K562 (cell line): ENCODE measurements at regions not wholly inside any gene's neighbourhood (a gene's known extent, or its start where the extent isn't known, plus 50 kb on each side); places are given as distances from the start of the nearest gene placed in this dataset.

Experiments used
- ATAC-seq: fragments of 200-7000 bp; cut with Tn5 transposase; 3 replicates; pipeline ENCODE4 v1.9.1; 2020; ENCODE audit warnings: moderate library complexity
- BruUV-seq: library from RNA; stranded (reverse); fragments of 400-500 nt; replicated peaks from 2 replicates; lab custom pipeline; 2021; lab: Mats Ljungman, UMichigan
- CTCF ChIA-PET: fragments of 300-600 bp; formaldehyde crosslinking; extraction: SDS; loops from one replicate; lab custom pipeline; 2021; ENCODE audit warnings: low intra/inter-chr PET ratio; lab: Yijun Ruan, JAX
- POLR2A ChIA-PET: fragments of 300-600, 350-650 bp; sonication (Branson Sonifier 250); formaldehyde crosslinking; extraction: SDS; loops from one replicate; lab custom pipeline; 2021; ENCODE audit warnings: antibody characterized with exemption, inconsistent platforms; lab: Yijun Ruan, JAX
- DNase-seq, 4 experiments: peaks; one replicate each; pipeline versions ENCODE4 v3.0.0 to v3.0.0-alpha.2; 2011 to 2018; ENCODE audit warnings: low spot score in 3 of 4, mixed read lengths in 3 of 4; ENCODE audit errors: extremely low read depth in 1 of 4
- FAIRE-seq: peaks from 2 replicates; lab custom pipeline; 2011; peaks lifted over from hg19 to GRCh38; lab: Jason Lieb, UNC
- H2AFZ ChIP-seq: 2 replicates; pipeline ENCODE4 v1.6.0; 2011; ENCODE audit warnings: low read depth, low read length, control low read depth, inconsistent platforms
- H3K27ac ChIP-seq: fragments of 200-600 bp; 3 replicates; pipeline ENCODE4 v1.8.0; 2011; ENCODE audit warnings: low read depth, mild to moderate bottlenecking, control low read depth, inconsistent platforms, low read length, moderate library complexity, mixed read lengths; ENCODE audit errors: extremely low read depth
- H3K27me3 ChIP-seq, 2 experiments: fragments of 300-600 bp in 1 of 2; 2 replicates in 1 of 2; 3 replicates in 1 of 2; pipeline versions ENCODE4 v1.6.0 to v1.8.0; 2011; ENCODE audit warnings: inconsistent platforms in 2 of 2, low read length in 2 of 2, mild to moderate bottlenecking in 1 of 2, mixed read lengths in 1 of 2, moderate library complexity in 1 of 2; ENCODE audit not compliant: control insufficient read depth in 2 of 2, insufficient read depth in 2 of 2
- H3K36me3 ChIP-seq: fragments of 300-600 bp; 3 replicates; pipeline ENCODE4 v1.8.0; 2011; ENCODE audit warnings: mild to moderate bottlenecking, low read length, inconsistent platforms; ENCODE audit not compliant: control insufficient read depth, insufficient read depth
- H3K4me1 ChIP-seq, 2 experiments: fragments of 200-600 bp in 1 of 2; replicated peaks in 1 of 2; 2 replicates in 1 of 2; 3 replicates in 1 of 2; pipeline versions ENCODE4 v1.5.1 to v1.8.0; 2011; ENCODE audit warnings: inconsistent platforms in 2 of 2, low read length in 2 of 2, mild to moderate bottlenecking in 1 of 2, mixed read lengths in 1 of 2, moderate library complexity in 1 of 2; ENCODE audit not compliant: control insufficient read depth in 2 of 2, insufficient read depth in 2 of 2
- H3K4me2 ChIP-seq: 2 replicates; pipeline ENCODE4 v1.6.1; 2011; ENCODE audit warnings: low read length, control low read depth, inconsistent platforms, mixed read lengths; ENCODE audit not compliant: insufficient read depth
- H3K4me3 ChIP-seq: fragments of 200-600 bp; sonication (generic), shearing (Covaris generic); 2 replicates; pipeline ENCODE4 v1.5.1; 2016; ENCODE audit warnings: control low read depth, inconsistent platforms
- H3K79me2 ChIP-seq: fragments of 200-600 bp; 3 replicates; pipeline ENCODE4 v1.8.0; 2011; ENCODE audit warnings: low read length, inconsistent platforms; ENCODE audit not compliant: control insufficient read depth, insufficient read depth
- H3K9ac ChIP-seq, 2 experiments: 2 replicates each; pipeline versions ENCODE4 v1.6.0 to v1.6.1; 2011; ENCODE audit warnings: low read depth in 2 of 2, low read length in 2 of 2, control low read depth in 1 of 2, inconsistent platforms in 1 of 2, mild to moderate bottlenecking in 1 of 2, mixed read lengths in 1 of 2; ENCODE audit not compliant: insufficient read depth in 1 of 2
- H3K9me1 ChIP-seq: one replicate; pipeline ENCODE4 v1.6.0; 2011; ENCODE audit warnings: inconsistent platforms, mild to moderate bottlenecking, low read length, moderate library complexity; ENCODE audit not compliant: control insufficient read depth, insufficient read depth
- H3K9me3 ChIP-seq: replicated peaks from 2 replicates; pipeline ENCODE4 v1.5.1; 2011; ENCODE audit warnings: low read depth, low read length, inconsistent platforms; ENCODE audit not compliant: control insufficient read depth, insufficient read depth
- H4K20me1 ChIP-seq: replicated peaks from 2 replicates; pipeline ENCODE4 v1.6.1; 2011; ENCODE audit warnings: low read length, inconsistent platforms, mixed read lengths; ENCODE audit not compliant: control insufficient read depth, insufficient read depth
- BACH1 ChIP-seq: fragments of 200-800 bp; sonication (Bioruptor generic); IDR thresholded peaks from 2 replicates; pipeline ENCODE4 v1.6.1; 2016; ENCODE audit warnings: missing genetic modification characterization, missing compliant biosample characterization
- BHLHE40 ChIP-seq: IDR thresholded peaks from 2 replicates; pipeline ENCODE4 v1.6.1; 2011; ENCODE audit warnings: low read length, improper control_type of control experiment
- BRD4 ChIP-seq: fragments of 200-600 bp; sonication (generic); IDR thresholded peaks from 2 replicates; pipeline ENCODE4 v1.6.1; 2017; ENCODE audit warnings: inconsistent platforms
- CC2D1A ChIP-seq: fragments of 450-650 bp; IDR thresholded peaks from 2 replicates; pipeline ENCODE4 v1.6.1; 2017; ENCODE audit warnings: mild to moderate bottlenecking
- E2F3 ChIP-seq: fragments of 250-450 bp; sonication (Bioruptor Pico); IDR thresholded peaks from 2 replicates; pipeline ENCODE4 v1.4.0; 2020; ENCODE audit warnings: mild to moderate bottlenecking
- NFXL1 ChIP-seq: fragments of 450-650 bp; formaldehyde crosslinking; IDR thresholded peaks from 2 replicates; pipeline ENCODE4 v1.4.0; 2021; ENCODE audit warnings: mild to moderate bottlenecking
- NR3C1 ChIP-seq: sonication (generic); formaldehyde crosslinking; IDR thresholded peaks from 2 replicates; pipeline ENCODE4 v1.8.1; 2022; ENCODE audit warnings: missing genetic modification reagents
- PREB ChIP-seq: sonication (generic); formaldehyde crosslinking; IDR thresholded peaks from 2 replicates; pipeline ENCODE4 v1.8.1; 2023; ENCODE audit warnings: mild to moderate bottlenecking, missing genetic modification reagents
- RNF2 ChIP-seq: sonication (generic); IDR thresholded peaks from 2 replicates; pipeline ENCODE4 v1.6.1; 2016
- TAL1 ChIP-seq: fragments of 450-650 bp; IDR thresholded peaks from 2 replicates; pipeline ENCODE4 v1.6.1; 2016; ENCODE audit warnings: mild to moderate bottlenecking
- TBL1XR1 ChIP-seq, 2 experiments: IDR thresholded peaks; 2 replicates each; pipeline ENCODE4 v1.6.1; 2012; ENCODE audit warnings: improper control_type of control experiment in 2 of 2, low read length in 2 of 2, mild to moderate bottlenecking in 1 of 2
- ZC3H11A ChIP-seq: IDR thresholded peaks from 2 replicates; pipeline ENCODE4 v1.6.1; 2012; ENCODE audit warnings: low read depth, low read length, improper control_type of control experiment
- ZNF146 ChIP-seq: IDR thresholded peaks from one replicate; pipeline ENCODE4 v1.6.1; 2018; ENCODE audit warnings: missing compliant biosample characterization; ENCODE audit not compliant: unreplicated experiment
- ZNF175 ChIP-seq: fragments of 200-800 bp; sonication (Bioruptor generic); IDR thresholded peaks from 2 replicates; pipeline ENCODE4 v1.6.1; 2016; ENCODE audit warnings: low read depth, mild to moderate bottlenecking, missing genetic modification characterization, missing compliant biosample characterization
- ZNF408 ChIP-seq: fragments of 250-450 bp; sonication (Bioruptor Pico); IDR thresholded peaks from 2 replicates; pipeline ENCODE4 v1.4.0; 2020; ENCODE audit warnings: low read depth, mild to moderate bottlenecking, moderate library complexity
- ZSCAN29 ChIP-seq: fragments of 450-650 bp; IDR thresholded peaks from 2 replicates; pipeline ENCODE4 v1.6.1; 2017
- WGBS: fragments of 100-300 bp; shearing (Covaris generic); methylation state at CpG from one replicate; pipeline ENCODE4 v1.1.6; 2016; ENCODE audit warnings: low coverage, mixed read lengths; ENCODE audit not compliant: insufficient coverage; ENCODE audit errors: missing lambda C conversion rate; 5-methylcytosine and 5-hydroxymethylcytosine counted together
- in situ Hi-C: fragments of 300-500 bp; cut with MboI; formaldehyde crosslinking; loops from 4 replicates; pipeline ENCODE4 v1.15.0; 2018; ENCODE audit warnings: inconsistent platforms, mixed read lengths
- intact Hi-C: fragments of 100-400 bp; cut with micrococcal nuclease; formaldehyde crosslinking; loops from 2 replicates; pipeline ENCODE4 v1.14.2; 2022
- TF ChIP-seq, protein P1 (sequence below): sonication (generic); formaldehyde crosslinking; IDR thresholded peaks from 2 replicates; pipeline ENCODE4 v1.8.1; 2023; ENCODE audit warnings: mild to moderate bottlenecking, missing genetic modification reagents
- TF ChIP-seq, protein P2 (sequence below): fragments of 450-650 bp; IDR thresholded peaks from 2 replicates; pipeline ENCODE4 v1.6.1; 2016; ENCODE audit warnings: borderline replicate concordance
- TF ChIP-seq, protein P3 (sequence below), 2 experiments: fragments of 450-650 bp in 1 of 2; sonication (generic) in 1 of 2; formaldehyde crosslinking; conservative IDR thresholded peaks; 2 replicates each; pipeline versions ENCODE4 v1.4.0 to v1.8.1; 2020 to 2022; ENCODE audit warnings: mild to moderate bottlenecking in 1 of 2, missing genetic modification reagents in 1 of 2

DNA sequence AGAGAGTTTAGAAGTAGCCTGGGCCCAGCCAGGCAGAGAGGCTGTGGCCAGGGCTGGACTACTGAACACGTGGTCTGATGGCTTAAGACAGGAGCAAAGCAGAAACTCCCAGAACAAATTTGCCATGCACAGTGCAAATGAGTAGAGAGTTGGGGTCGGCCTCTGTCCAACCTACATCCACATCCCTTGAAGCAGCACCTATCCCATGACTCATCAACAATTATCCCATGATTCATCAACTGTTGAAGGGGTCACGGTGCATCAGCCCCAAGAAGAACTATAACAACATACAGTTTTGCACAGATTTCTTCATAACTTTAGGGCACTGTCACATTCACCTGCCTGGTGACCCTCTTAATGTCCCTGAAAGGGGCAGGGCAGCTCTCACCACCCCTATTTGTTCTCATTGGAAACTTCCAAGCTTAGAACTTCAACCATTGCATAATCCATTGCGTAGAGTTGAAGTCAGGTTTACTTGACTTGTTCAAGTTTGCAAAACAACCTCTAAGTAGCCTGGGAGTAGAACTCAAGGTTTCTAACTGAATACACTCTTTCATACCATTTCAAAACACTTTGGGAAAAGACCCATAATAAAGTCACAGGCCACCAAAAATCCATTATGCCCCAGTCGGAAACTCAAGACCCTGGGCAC, 235.2 kb upstream of the CDH5 start:
- intact Hi-C loops = no loop called here
- WGBS = 0% methylated on average over 5 of the region's 5 CpGs
- TF ChIP-seq ZNF146 (CRISPR knock-in tag) (no peak), ZNF408 (no peak), ZC3H11A (no peak), E2F3 (CRISPR knock-in tag) (no peak), BACH1 (tag) (no peak), BRD4 (no peak), ZNF175 (CRISPR knock-in tag) (no peak), TBL1XR1 (IDR thresholded peaks at IDR 0.05; ENCODE audit: low read length in 2 of 2) (no peak), PREB (CRISPR knock-in tag) (no peak), TAL1 (no peak), NR3C1 (CRISPR knock-in tag) (no peak), RNF2 (no peak), ZSCAN29 (no peak), BHLHE40 (no peak), CC2D1A (no peak), NFXL1 (CRISPR knock-in tag) (no peak)
- TF ChIP-seq, protein P1, sequence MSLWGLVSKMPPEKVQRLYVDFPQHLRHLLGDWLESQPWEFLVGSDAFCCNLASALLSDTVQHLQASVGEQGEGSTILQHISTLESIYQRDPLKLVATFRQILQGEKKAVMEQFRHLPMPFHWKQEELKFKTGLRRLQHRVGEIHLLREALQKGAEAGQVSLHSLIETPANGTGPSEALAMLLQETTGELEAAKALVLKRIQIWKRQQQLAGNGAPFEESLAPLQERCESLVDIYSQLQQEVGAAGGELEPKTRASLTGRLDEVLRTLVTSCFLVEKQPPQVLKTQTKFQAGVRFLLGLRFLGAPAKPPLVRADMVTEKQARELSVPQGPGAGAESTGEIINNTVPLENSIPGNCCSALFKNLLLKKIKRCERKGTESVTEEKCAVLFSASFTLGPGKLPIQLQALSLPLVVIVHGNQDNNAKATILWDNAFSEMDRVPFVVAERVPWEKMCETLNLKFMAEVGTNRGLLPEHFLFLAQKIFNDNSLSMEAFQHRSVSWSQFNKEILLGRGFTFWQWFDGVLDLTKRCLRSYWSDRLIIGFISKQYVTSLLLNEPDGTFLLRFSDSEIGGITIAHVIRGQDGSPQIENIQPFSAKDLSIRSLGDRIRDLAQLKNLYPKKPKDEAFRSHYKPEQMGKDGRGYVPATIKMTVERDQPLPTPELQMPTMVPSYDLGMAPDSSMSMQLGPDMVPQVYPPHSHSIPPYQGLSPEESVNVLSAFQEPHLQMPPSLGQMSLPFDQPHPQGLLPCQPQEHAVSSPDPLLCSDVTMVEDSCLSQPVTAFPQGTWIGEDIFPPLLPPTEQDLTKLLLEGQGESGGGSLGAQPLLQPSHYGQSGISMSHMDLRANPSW (CRISPR knock-in tag) = no peak
- TF ChIP-seq, protein P2, sequence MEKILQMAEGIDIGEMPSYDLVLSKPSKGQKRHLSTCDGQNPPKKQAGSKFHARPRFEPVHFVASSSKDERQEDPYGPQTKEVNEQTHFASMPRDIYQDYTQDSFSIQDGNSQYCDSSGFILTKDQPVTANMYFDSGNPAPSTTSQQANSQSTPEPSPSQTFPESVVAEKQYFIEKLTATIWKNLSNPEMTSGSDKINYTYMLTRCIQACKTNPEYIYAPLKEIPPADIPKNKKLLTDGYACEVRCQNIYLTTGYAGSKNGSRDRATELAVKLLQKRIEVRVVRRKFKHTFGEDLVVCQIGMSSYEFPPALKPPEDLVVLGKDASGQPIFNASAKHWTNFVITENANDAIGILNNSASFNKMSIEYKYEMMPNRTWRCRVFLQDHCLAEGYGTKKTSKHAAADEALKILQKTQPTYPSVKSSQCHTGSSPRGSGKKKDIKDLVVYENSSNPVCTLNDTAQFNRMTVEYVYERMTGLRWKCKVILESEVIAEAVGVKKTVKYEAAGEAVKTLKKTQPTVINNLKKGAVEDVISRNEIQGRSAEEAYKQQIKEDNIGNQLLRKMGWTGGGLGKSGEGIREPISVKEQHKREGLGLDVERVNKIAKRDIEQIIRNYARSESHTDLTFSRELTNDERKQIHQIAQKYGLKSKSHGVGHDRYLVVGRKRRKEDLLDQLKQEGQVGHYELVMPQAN = no peak
- TF ChIP-seq, protein P3, sequence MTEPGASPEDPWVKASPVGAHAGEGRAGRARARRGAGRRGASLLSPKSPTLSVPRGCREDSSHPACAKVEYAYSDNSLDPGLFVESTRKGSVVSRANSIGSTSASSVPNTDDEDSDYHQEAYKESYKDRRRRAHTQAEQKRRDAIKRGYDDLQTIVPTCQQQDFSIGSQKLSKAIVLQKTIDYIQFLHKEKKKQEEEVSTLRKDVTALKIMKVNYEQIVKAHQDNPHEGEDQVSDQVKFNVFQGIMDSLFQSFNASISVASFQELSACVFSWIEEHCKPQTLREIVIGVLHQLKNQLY (CRISPR knock-in tag; conservative IDR thresholded peaks at IDR 0.05) = no peak

More for the DNA sequence above, 235.2 kb upstream of the CDH5 start:
- no TSS peak for BruUV-seq
- no peak for FAIRE-seq
- H3K27ac ChIP-seq = no peak overlapping the region
- H3K9me3 ChIP-seq = no peaks in the 10 kb centered on the region
- H3K4me3 ChIP-seq = no peak overlapping the region
- H2AFZ ChIP-seq = no peak overlapping the region
- no peak overlapping the region for H3K9ac ChIP-seq
- no peaks in the 10 kb centered on the region for H3K36me3 ChIP-seq
- no peak overlapping the region for H3K4me2 ChIP-seq
- H4K20me1 ChIP-seq = no peaks in the 10 kb centered on the region
- in situ Hi-C loops = no loop called here
- CTCF ChIA-PET = no interaction called here
- no peaks in the 10 kb centered on the region for H3K9me1 ChIP-seq
- ATAC-seq = no peak
- no peaks in the 10 kb centered on the region for H3K79me2 ChIP-seq
- H3K27me3 ChIP-seq = peaks cover 18 to 33% of the 10 kb centered on the region in 2 experiments; a peak in 4 of 5 replicates
- no peak for DNase-seq
- POLR2A ChIA-PET = interaction anchor here (0.6 kb wide), 1 partner anchor 1032 kb away, joined by 3 read pairs; no protein-coding TSS in a partner anchor
- no peaks in the 10 kb centered on the region for H3K4me1 ChIP-seq
